Fibroblast of skin of back (primary cell): ENCODE measurements at regions not wholly inside any gene's neighbourhood (a gene's known extent, or its start where the extent isn't known, plus 50 kb on each side); places are given as distances from the start of the nearest gene placed in this dataset.
"Not testable (repeated sequence)": the region's sequence is repeated elsewhere in the genome, so short reads cannot be mapped to it uniquely, and the experiment has no call there.

Experiments used
- DNase-seq: peaks from one replicate; pipeline ENCODE4 v3.0.0-alpha.2; 2013

- no peak for DNase-seq
Measured at GRCh38 chr3:3309887-3310286, 130.4 kb upstream of the CRBN start.

GRCh38 chr3:3308809-3309208 is 129.3 kb upstream of the CRBN start:
- DNase-seq, result no peak

GRCh38 chr3:3307491-3307890 is 128.0 kb upstream of the CRBN start:
- DNase-seq, result no peak

GRCh38 chr3:3305841-3306240 is 126.3 kb upstream of the CRBN start:
- DNase-seq, result no peak

GRCh38 chr3:3305084-3305483 is 125.6 kb upstream of the CRBN start:
- no peak for DNase-seq

GRCh38 chr3:3303636-3304035 is 124.1 kb upstream of the CRBN start:
- DNase-seq, result no peak

- DNase-seq, result no peak
Measured at GRCh38 chr3:3302964-3303363, 123.5 kb upstream of the CRBN start.

- DNase-seq, result no peak
Measured at GRCh38 chr3:3301476-3301875, 122.0 kb upstream of the CRBN start.

GRCh38 chr3:3296979-3297381 is 117.5 kb upstream of the CRBN start:
- DNase-seq, result no peak

- no peak for DNase-seq
Measured at GRCh38 chr3:3295586-3295985, 116.1 kb upstream of the CRBN start.

GRCh38 chr3:3291756-3292283 is 112.3 kb upstream of the CRBN start:
- not testable (repeated sequence) for DNase-seq

GRCh38 chr3:3288255-3288654 is 108.8 kb upstream of the CRBN start:
- no peak for DNase-seq

GRCh38 chr3:3286014-3286413 is 106.5 kb upstream of the CRBN start:
- DNase-seq, result no peak

GRCh38 chr3:3281024-3281423 is 101.5 kb upstream of the CRBN start:
- DNase-seq, result no peak

GRCh38 chr3:3280396-3280795 is 100.9 kb upstream of the CRBN start:
- DNase-seq, result no peak

- no peak for DNase-seq
Measured at GRCh38 chr3:3278073-3278472, 98.6 kb upstream of the CRBN start.

- no peak for DNase-seq
Measured at GRCh38 chr3:3276630-3277029, 97.1 kb upstream of the CRBN start.

- DNase-seq, result no peak
Measured at GRCh38 chr3:3264796-3265195, 85.3 kb upstream of the CRBN start.

- no peak for DNase-seq
Measured at GRCh38 chr3:3260870-3261269, 81.4 kb upstream of the CRBN start.

GRCh38 chr3:3259181-3259580 is 79.7 kb upstream of the CRBN start:
- no peak for DNase-seq

- DNase-seq, result no peak
Measured at GRCh38 chr3:3258281-3258680, 78.8 kb upstream of the CRBN start.

GRCh38 chr3:3241596-3241995 is 62.1 kb upstream of the CRBN start:
- no peak for DNase-seq

GRCh38 chr3:3240986-3241385 is 61.5 kb upstream of the CRBN start:
- DNase-seq, result no peak

GRCh38 chr3:3237979-3238378 is 58.5 kb upstream of the CRBN start:
- no peak for DNase-seq

GRCh38 chr3:3232251-3232650 is 52.8 kb upstream of the CRBN start:
- DNase-seq, result no peak
